ENCODE measurements at regions not wholly inside any gene's neighbourhood (a gene's known extent, or its start where the extent isn't known, plus 50 kb on each side); places are given as distances from the start of the nearest gene placed in this dataset.

- no peak for DNase-seq
These were observed 367.4 kb downstream of the FOXA2 start for GRCh38 chr20:22216984-22217383.

GRCh38 chr20:22214296-22214695 is 370.1 kb downstream of the FOXA2 start:
- no peak for DNase-seq

- DNase-seq: no peak
These were observed 371.1 kb downstream of the FOXA2 start for GRCh38 chr20:22213271-22213670.

GRCh38 chr20:22207280-22207679 is 377.1 kb downstream of the FOXA2 start:
- no peak for DNase-seq

GRCh38 chr20:22204801-22205200 is 379.6 kb downstream of the FOXA2 start:
- DNase-seq: no peak

- DNase-seq: no peak
These were observed 402.2 kb downstream of the FOXA2 start for GRCh38 chr20:22182148-22182547.

- DNase-seq: no peak
These were observed 404.1 kb downstream of the FOXA2 start for GRCh38 chr20:22180244-22180643.

- DNase-seq: peak; percentile 13
These were observed 424.2 kb downstream of the FOXA2 start for GRCh38 chr20:22160101-22160652.

GRCh38 chr20:22159276-22159675 is 425.1 kb downstream of the FOXA2 start:
- no peak for DNase-seq

GRCh38 chr20:22127587-22127986 is 422.1 kb downstream of the PAX1 start:
- no peak for DNase-seq

- peak; percentile 58 for DNase-seq
These were observed 401.0 kb downstream of the PAX1 start for GRCh38 chr20:22106308-22106938.

- DNase-seq: no peak
These were observed 396.1 kb downstream of the PAX1 start for GRCh38 chr20:22101606-22102005.

GRCh38 chr20:22100686-22101085 is 395.2 kb downstream of the PAX1 start:
- no peak for DNase-seq

- DNase-seq: no peak
These were observed 393.9 kb downstream of the PAX1 start for GRCh38 chr20:22099348-22099747.

- DNase-seq: no peak
These were observed 393.0 kb downstream of the PAX1 start for GRCh38 chr20:22098511-22098910.

GRCh38 chr20:22093122-22093521 is 387.7 kb downstream of the PAX1 start:
- no peak for DNase-seq

- DNase-seq: no peak
These were observed 383.4 kb downstream of the PAX1 start for GRCh38 chr20:22088882-22089281.

- peak; percentile 77 for DNase-seq
These were observed 375.5 kb downstream of the PAX1 start for GRCh38 chr20:22080985-22081384.

GRCh38 chr20:22074635-22075034 is 369.2 kb downstream of the PAX1 start:
- no peak for DNase-seq

GRCh38 chr20:22071841-22072240 is 366.4 kb downstream of the PAX1 start:
- DNase-seq: peak; percentile 75

- peak; percentile 90 for DNase-seq
These were observed 365.2 kb downstream of the PAX1 start for GRCh38 chr20:22070610-22071058.

GRCh38 chr20:22063753-22064152 is 358.3 kb downstream of the PAX1 start:
- DNase-seq: peak; percentile 69

- DNase-seq: no peak
These were observed 357.4 kb downstream of the PAX1 start for GRCh38 chr20:22062874-22063273.

GRCh38 chr20:22060610-22061009 is 355.1 kb downstream of the PAX1 start:
- DNase-seq: no peak

GRCh38 chr20:22058746-22059145 is 353.3 kb downstream of the PAX1 start:
- no peak for DNase-seq

Measured in fibroblast of skin of abdomen (primary cell).